ENCODE measurements at regions not wholly inside any gene's neighbourhood (a gene's known extent, or its start where the extent isn't known, plus 50 kb on each side); places are given as distances from the start of the nearest gene placed in this dataset.

DNA sequence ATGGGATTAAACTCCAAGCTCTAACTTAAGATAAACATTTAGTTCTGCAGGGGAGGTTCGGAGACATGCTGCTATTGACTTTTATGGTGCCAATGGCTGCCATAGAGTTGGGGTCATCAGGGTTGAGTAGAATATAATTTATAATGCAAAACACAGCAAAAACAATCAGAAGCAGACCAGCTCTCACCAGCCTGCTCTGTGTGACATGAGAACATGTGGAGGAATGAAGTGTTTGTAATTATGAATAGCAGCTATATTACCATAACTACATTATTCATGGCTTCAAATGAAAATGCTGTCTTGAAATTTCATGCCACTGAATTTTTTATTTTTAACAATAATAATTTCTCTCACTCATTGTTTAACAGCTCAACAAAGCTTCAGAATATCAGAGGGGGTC, 645.6 kb upstream of the CDH8 start:
- DNase-seq = no peak

- DNase-seq = no peak
These were observed 642.6 kb upstream of the CDH8 start for GRCh38 chr16:62678796-62679195.

DNA sequence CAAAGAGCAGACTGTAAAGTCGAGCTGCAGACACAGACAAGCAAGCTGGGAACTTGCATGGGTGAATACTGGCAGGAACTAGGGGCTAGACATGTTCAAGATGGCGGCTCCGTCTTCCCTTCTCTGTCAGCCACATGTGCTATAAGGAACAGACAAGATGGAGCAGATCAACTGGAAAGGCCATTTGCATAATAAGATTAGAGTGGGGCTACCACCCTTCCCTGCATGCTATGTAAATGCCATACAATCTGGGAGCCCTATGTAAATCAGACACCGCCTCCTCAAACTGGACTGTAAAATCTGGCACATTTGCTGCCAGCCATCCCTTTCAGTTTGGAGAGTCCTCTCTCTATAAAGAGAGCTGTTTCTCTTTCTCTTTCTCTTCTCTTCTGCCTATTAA, 640.1 kb upstream of the CDH8 start:
- no peak for DNase-seq

- DNase-seq = no peak
These were observed 629.0 kb upstream of the CDH8 start for GRCh38 chr16:62665269-62665668.

- DNase-seq = no peak
These were observed 628.3 kb upstream of the CDH8 start for GRCh38 chr16:62664566-62664965.

DNA sequence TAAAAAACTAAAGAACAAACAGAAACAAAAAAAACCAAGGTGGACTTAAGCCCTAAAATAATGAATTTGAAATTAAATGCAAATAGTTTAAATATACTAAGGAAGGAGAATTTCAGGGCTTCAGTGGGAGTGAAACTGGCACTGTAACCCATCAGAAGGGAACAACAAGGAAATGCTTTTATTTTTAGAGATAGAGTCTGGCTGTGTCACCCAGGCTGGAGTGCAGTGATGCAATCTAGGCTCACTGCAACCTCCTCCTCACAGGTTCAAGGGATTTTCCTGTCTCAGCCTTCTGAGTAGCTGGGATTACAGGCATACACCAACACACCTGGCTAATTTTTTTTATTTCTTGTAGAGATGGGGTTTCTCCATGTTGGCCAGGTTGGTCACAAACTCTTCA, 625.2 kb upstream of the CDH8 start:
- no peak for DNase-seq

DNA sequence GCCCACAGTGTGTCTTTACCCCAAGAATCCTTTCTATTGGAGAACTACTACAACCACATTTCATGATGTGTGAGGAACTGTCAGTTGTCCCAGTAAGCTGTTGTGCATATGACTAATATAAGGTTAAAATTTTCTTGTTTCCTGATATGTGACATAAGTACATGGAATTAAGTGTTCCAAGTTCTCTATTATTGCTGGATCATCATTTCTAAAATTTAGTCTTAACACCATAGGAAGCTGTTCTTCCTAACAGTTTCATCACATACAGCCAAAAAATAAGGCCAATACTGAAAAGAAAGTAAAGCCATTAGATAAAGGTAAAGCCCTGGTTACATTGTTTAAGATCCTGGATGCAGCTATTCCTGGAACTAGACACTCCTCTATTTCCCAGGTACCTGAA, 620.9 kb upstream of the CDH8 start:
- DNase-seq = no peak

- no peak for DNase-seq
These were observed 616.3 kb upstream of the CDH8 start for GRCh38 chr16:62652441-62653120.

DNA sequence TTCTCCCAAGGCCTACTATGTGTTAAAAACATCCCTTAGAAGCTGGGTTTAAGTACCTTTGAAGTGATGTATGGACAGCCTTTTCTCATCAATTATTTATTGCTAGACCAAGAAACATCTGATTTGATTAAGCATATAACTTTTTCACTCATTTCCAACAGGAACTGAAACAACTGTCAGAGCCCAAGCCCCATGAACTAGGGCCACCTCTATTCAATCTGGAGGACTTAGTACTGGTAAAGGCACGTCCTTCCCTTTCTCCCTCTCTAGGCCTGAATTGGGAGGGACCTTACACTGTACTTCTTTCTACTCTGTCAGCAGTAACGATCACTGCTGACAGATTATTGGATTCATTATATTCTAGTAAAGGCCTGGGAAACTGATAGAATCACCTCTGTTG, 612.0 kb upstream of the CDH8 start:
- DNase-seq = no peak

- no peak for DNase-seq
These were observed 608.0 kb upstream of the CDH8 start for GRCh38 chr16:62644030-62644812.

DNA sequence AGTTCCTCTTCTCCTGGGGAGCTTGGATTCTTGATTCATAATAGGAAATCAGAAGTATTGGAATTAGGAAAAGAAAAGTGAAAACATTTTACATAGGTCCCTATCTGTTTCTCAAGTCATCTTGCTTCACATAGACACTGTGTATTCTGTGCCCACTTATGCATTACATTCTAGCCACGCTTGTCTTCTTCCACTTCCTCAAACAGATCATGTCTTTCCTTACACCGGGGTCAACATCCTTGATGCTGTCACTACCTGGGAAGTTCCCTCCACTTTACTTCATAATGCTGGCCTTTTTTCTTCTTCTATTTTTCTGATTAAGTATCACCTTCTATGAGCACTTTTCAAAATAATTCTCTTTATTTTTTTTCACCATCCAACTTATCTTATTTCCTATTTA, 606.4 kb upstream of the CDH8 start:
- no peak for DNase-seq

- DNase-seq = no peak
These were observed 603.7 kb upstream of the CDH8 start for GRCh38 chr16:62639890-62640289.

DNA sequence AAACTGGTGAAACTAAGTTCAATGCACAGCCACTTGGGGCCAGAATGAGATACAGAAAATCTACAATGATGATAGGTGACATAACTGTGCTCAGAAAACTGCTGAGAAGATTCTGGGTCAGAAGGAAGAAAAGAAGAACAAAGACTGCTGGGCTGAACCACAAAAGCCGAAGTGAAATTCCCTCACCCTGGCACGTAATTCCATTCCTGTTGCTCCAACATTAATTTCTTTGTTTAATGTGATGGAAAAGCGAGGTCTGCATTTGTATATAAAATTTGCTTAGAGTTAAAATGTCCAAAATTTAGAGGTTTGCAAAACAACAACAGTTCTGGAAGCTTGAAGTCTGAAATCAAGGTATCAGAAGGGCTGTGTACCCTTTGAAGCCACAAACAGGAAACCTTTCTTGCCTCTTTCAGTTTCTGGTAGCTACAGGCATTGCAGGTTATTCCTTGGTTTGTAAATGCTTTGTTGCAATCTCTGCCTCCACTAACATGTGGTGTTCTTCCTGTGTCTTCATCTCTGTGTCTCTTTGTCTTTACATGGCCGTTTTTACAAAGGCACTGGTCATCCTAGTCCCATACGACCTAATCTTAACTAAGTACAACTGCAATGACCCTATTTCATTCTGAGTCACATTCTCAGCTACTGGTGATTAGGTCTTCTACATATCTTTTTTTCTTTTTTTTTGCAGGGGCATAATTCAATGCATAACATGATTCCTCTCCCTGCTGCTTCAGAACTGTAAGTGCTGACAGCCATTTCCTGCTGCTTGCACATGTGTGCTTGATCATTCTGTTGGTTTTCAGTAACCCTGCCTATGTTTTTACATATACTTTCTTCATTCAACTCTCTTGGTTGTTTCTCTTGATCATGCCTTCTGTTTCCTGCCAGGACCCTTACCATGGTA, 603.0 kb upstream of the CDH8 start:
- no peak for DNase-seq

DNA sequence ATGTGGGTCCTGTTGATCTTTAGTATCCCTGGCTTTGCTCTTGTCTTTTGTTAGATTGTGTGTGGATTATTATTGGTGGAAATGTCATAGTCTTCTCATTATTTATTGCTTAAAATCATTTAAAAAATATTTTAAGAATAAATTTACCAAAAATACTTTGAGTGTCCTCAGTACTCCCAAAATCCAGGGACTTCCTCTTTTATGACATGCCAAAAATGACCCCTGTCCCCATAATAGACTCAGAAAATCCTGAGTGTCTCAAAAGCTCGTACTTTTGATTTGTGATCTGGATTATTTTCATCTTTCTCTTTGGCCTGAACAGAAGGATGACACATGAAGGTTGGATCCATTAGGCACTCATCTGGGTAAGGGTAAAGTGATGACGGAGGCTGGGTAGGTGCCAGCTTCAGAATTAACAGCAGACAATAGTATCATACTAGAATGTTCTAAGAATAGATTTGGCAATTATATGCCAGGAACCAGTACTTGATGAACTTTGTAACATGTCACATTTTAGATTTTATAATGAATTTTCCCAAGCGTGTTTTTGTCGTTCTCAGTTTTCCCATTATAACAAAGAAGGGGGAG, 602.2 kb upstream of the CDH8 start:
- no peak for DNase-seq

DNA sequence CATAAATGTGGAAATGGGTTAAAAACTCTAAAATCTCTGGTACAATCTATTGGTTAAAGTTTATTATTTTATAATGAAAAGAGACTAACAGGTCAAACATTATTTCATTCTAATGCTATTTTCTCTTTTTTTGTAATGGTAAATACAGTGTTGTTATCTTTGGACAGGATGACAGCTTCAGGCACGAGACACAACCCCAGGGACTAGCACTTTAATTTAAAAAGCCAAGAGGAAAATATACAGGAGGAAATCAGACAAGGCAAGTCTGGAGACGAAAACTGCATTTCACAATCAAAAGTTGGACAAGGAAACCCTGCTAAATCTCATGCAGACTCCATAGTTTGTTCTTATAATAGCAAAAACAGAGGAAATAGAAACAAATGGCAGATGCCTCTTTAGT, 589.1 kb upstream of the CDH8 start:
- DNase-seq = no peak

DNA sequence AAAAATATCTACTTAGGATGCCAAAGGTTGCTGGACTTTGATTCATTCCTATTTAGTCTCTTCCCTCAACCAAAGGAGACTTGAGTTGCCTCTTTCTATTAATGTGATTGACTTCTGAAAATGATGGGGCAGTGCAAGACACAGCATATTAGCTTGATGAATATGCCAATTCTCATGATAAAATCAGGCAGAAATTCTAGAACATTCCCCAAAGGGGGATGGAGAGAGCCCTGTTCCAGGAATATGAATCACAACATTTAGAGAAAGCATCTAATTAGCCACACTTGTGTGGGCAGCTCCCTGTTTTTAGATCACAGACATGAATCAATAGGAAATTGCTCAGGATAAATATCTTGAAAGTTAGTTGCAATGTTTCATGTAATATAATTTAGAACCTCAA, 584.0 kb upstream of the CDH8 start:
- DNase-seq = no peak

DNA sequence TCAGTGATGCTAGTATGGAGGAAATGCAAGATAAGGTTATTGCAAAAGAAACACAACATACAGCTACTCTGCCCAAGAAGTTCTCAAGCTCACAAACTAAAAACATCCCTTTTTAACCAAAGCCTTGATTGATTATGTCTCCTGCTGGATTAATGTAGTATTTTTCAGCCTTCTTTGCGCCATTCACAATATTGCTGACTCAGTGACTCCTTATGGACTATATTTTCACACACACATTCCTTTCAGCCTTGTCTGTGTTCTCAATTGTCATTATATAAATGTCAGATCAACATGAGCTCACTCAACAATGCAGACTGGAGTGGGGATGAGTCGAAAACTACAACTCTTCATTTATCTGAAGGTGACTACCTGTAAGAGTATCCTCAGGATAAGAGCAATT, 579.3 kb upstream of the CDH8 start:
- no peak for DNase-seq

- DNase-seq = no peak
These were observed 574.1 kb upstream of the CDH8 start for GRCh38 chr16:62610291-62610690.

DNA sequence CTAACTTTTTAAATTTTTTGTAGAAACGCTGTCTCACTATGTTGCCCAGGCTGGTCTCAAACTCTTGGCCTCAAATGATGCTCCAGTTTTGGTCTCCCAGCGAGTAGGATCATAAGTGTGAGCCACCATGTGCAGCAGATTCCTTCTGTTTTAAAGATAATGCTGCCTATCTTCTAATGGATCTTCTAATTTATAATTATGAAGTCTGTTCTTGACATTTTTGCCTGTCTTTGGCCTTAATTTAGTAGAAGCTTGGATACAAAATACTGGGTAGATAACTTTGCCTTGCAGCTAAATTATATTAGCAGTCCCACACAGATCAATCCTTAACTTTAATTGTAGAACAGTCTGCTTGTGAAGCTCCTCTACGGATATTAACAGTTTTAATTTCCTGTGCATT, 566.6 kb upstream of the CDH8 start:
- DNase-seq = no peak

DNA sequence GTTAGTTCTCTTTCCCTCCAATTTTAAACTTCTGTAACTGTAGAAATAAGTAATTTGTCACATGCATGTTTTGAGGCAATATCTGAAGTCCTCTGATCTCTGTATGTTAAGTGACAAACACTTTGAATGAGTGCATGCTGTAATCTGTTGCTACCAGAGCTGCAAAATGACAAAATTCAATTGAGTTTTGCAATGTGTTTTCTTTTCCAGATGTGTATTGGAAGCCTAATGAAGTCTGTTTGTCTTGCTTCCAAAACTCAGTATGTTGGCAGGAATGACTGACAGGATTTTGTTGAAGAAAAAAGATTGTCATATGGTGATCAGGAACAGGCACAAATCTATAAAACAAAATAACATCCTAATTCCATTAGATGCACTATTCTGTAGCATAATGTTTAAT, 561.6 kb upstream of the CDH8 start:
- no peak for DNase-seq

- DNase-seq = no peak
These were observed 560.3 kb upstream of the CDH8 start for GRCh38 chr16:62596584-62596983.

DNA sequence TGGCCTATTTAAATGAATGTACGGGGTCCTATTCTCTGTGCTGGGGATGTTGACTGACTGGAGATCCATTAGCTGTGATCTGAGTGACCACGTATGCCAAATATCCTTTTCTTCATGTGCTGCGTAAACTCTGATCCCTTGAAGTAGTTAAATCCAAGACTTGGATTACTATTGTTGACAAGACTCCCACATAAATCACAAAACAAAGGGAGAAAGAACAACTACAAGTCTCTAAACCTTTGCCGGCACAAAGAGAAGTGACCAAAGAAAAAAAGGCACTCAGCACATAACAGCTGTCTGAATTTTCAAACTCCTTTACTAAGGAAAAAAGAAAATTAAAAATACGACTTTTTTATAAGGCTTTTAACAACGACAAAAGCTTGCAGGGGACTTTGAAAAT, 559.9 kb upstream of the CDH8 start:
- DNase-seq = no peak

- DNase-seq = no peak
These were observed 550.1 kb upstream of the CDH8 start for GRCh38 chr16:62586128-62586862.

All from stimulated activated CD4-positive, alpha-beta T cell treated with anti-CD3 and anti-CD28 coated beads, Interleukin-4, amount 100 ng/mL, for 4 hours (primary cell).